Gastroesophageal sphincter (tissue), 3 donors: ENCODE measurements at regions not wholly inside any gene's neighbourhood (a gene's known extent, or its start where the extent isn't known, plus 50 kb on each side); places are given as distances from the start of the nearest gene placed in this dataset.

ENCODE experiments used
- POLR2A ChIP-seq, 2 donors: fragments of 450-650 bp; IDR thresholded peaks; one replicate each; pipeline ENCODE4 v1.6.1; 2017; ENCODE audit warnings: antibody characterized with exemption in 2 of 2, mild to moderate bottlenecking in 2 of 2, moderate library complexity in 1 of 2
- POLR2AphosphoS5 ChIP-seq: sonication (generic); formaldehyde crosslinking; IDR thresholded peaks from one replicate; pipeline ENCODE4 v1.6.1; 2017; ENCODE audit warnings: antibody characterized with exemption
- TF ChIP-seq, protein P1 (sequence below), 4 experiments: fragments of 200-600 bp in 2 of 4; fragments of 450-650 bp in 2 of 4; sonication (generic) in 1 of 4; IDR thresholded peaks; one replicate each; pipeline ENCODE4 v1.5.1; 2017 to 2019; ENCODE audit warnings: antibody characterized with exemption in 4 of 4, mild to moderate bottlenecking in 2 of 4, moderate library complexity in 2 of 4

DNA sequence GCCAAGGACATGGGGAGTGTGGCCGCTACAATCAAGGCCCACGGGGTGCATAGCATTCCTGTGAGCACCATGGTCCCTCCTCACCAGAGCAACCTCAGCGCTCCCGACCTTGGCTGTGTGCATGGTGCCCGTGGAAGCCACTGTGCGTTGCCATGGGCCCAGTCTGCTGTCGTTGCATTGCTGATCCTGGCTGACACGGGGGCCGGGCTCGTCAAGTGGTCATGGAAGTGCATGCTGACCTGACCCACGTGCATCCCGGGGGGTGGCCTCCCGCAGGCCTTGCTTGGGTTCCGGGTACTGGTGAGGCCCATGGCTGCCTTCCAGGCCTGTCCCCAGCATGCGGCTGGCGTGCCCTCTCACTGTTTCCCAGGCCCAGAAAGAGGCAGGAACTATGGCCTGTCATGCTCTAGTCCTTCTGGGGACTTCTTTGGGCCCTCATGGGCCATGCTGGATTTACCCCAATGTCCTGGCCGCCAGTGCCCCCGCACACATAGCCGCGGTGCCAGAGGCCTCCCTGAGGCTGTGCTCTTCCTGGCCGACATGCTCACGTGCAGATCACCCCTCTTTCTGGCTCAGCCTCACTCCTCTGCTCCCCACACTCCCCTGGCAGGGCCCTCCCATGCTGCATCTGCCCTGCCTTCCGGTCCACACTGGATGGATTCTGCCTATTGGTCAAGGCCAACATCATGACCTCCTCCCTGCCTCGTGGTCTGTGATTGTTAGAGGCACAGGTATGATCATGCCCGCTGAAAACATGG, 1258.0 kb downstream of the BRD1 start:
- TF ChIP-seq, protein P1, sequence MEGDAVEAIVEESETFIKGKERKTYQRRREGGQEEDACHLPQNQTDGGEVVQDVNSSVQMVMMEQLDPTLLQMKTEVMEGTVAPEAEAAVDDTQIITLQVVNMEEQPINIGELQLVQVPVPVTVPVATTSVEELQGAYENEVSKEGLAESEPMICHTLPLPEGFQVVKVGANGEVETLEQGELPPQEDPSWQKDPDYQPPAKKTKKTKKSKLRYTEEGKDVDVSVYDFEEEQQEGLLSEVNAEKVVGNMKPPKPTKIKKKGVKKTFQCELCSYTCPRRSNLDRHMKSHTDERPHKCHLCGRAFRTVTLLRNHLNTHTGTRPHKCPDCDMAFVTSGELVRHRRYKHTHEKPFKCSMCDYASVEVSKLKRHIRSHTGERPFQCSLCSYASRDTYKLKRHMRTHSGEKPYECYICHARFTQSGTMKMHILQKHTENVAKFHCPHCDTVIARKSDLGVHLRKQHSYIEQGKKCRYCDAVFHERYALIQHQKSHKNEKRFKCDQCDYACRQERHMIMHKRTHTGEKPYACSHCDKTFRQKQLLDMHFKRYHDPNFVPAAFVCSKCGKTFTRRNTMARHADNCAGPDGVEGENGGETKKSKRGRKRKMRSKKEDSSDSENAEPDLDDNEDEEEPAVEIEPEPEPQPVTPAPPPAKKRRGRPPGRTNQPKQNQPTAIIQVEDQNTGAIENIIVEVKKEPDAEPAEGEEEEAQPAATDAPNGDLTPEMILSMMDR (IDR thresholded peaks at IDR 0.05): no peak
- no peak for TF ChIP-seq POLR2A (IDR thresholded peaks at IDR 0.05)
- no peak for TF ChIP-seq POLR2AphosphoS5
